ENCODE measurements at regions not wholly inside any gene's neighbourhood (a gene's known extent, or its start where the extent isn't known, plus 50 kb on each side); places are given as distances from the start of the nearest gene placed in this dataset.

DNA sequence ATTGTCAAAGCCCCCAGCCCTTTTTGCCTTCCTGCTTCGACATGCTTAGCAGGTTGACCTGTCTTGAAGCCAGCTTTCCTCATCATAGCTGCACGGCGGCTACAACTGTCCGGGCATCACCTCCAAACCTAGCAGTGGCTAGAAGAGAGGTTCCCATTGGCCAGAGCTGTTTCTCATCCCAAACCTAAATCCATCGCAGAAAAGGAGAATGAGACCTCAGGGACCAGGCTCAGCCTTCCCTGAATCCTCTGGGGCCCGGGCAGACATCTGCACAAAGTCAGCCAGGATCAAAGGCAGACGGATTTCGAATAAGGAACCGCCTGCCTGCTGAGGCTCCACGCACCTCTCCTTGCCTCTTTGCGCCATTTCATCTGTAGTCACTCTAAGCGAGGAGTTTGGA lies 101.7 kb upstream of the SLC66A3 start:
- Histone ChIP-seq H4K91ac (ENCODE audit: insufficient read length, low read depth, low read length) (no peak overlapping the region), H2BK12ac (ENCODE audit: insufficient read length, low read depth, low read length) (no peak overlapping the region), H3K27ac (ENCODE audit: insufficient read length, low read depth, low read length) (no peak overlapping the region), H3K79me1 (ENCODE audit: insufficient read depth, low read depth, low read length, poor library complexity, severe bottlenecking) (no peaks in the 10 kb centered on the region), H3K9ac (ENCODE audit: extremely low read depth, insufficient read length, low read length) (no peak overlapping the region), H3K18ac (ENCODE audit: insufficient read length, low read depth, low read length) (no peak overlapping the region), H2BK5ac (ENCODE audit: insufficient read length, low read length) (no peak overlapping the region), H3K4ac (ENCODE audit: low read depth, low read length) (no peak overlapping the region), H2BK20ac (ENCODE audit: low read depth, low read length, poor library complexity, severe bottlenecking) (no peak overlapping the region), H4K5ac (ENCODE audit: insufficient read length, low read depth, low read length) (no peak overlapping the region), H2AFZ (ENCODE audit: low read length) (no peak overlapping the region), H2BK15ac (ENCODE audit: low read depth, low read length) (no peak overlapping the region), H3K27me3 (ENCODE audit: insufficient read depth, low read length) (no peaks in the 10 kb centered on the region), H3K56ac (ENCODE audit: insufficient read length, low read depth, low read length) (no peak overlapping the region), H3K4me2 (ENCODE audit: insufficient read depth, insufficient read length, low read length) (no peak overlapping the region), H3K79me2 (ENCODE audit: insufficient read depth, low read length) (no peaks in the 10 kb centered on the region), H3T11ph (ENCODE audit: low read length) (no peak overlapping the region), H3K9me3 (ENCODE audit: control insufficient read depth, low read depth, low read length) (no peaks in the 10 kb centered on the region), H2BK120ac (ENCODE audit: low read depth, low read length, poor library complexity, severe bottlenecking) (no peak overlapping the region), H2AK5ac (ENCODE audit: insufficient read length, low read length) (no peak overlapping the region), H4K8ac (replicated peaks; ENCODE audit: insufficient read length, low read depth, low read length) (no peak overlapping the region), H4K20me1 (ENCODE audit: control insufficient read depth, insufficient read depth, insufficient read length) (no peaks in the 10 kb centered on the region), H3K23me2 (ENCODE audit: insufficient read length, low read depth, low read length, poor library complexity, severe bottlenecking) (no peaks in the 10 kb centered on the region), H3K4me1 (ENCODE audit: insufficient read depth, low read length) (no peaks in the 10 kb centered on the region), H3K14ac (ENCODE audit: insufficient read depth, low read length) (no peak overlapping the region), H3K23ac (ENCODE audit: insufficient read length, low read depth, low read length) (no peak overlapping the region)
- no peaks in the 10 kb centered on the region; a peak in 2 of 4 replicates for H3K4me1 Mint-ChIP-seq
- DNase-seq = no peak
- no peaks in the 10 kb centered on the region for H3K36me3 Mint-ChIP-seq (ENCODE audit: insufficient read depth in 1 of 3, low read depth in 3 of 3)
- H3K4me3 Mint-ChIP-seq = no peak overlapping the region
- H3K27me3 Mint-ChIP-seq (ENCODE audit: low read depth) = no peaks in the 10 kb centered on the region; the same call in 1 of the 2 replicates
- no CpG with 5 or more reads among the region's 12 CpGs for whole genome bisulfite sequencing (ENCODE audit: extremely low coverage, insufficient read length, low lambda C conversion rate)
- no peaks in the 10 kb centered on the region for H3K9me3 Mint-ChIP-seq
- no peak overlapping the region; a peak in 1 of 7 replicates for H3K27ac Mint-ChIP-seq
- TF ChIP-seq, protein P1, sequence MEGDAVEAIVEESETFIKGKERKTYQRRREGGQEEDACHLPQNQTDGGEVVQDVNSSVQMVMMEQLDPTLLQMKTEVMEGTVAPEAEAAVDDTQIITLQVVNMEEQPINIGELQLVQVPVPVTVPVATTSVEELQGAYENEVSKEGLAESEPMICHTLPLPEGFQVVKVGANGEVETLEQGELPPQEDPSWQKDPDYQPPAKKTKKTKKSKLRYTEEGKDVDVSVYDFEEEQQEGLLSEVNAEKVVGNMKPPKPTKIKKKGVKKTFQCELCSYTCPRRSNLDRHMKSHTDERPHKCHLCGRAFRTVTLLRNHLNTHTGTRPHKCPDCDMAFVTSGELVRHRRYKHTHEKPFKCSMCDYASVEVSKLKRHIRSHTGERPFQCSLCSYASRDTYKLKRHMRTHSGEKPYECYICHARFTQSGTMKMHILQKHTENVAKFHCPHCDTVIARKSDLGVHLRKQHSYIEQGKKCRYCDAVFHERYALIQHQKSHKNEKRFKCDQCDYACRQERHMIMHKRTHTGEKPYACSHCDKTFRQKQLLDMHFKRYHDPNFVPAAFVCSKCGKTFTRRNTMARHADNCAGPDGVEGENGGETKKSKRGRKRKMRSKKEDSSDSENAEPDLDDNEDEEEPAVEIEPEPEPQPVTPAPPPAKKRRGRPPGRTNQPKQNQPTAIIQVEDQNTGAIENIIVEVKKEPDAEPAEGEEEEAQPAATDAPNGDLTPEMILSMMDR (conservative IDR thresholded peaks at IDR 0.05) = no peak
